Pons (tissue), 1 donor: ENCODE measurements at regions not wholly inside any gene's neighbourhood (a gene's known extent, or its start where the extent isn't known, plus 50 kb on each side); places are given as distances from the start of the nearest gene placed in this dataset.

Experiments
- DNase-seq: peaks from one replicate; pipeline ENCODE4 v3.0.0-alpha.2; 2016; ENCODE audit warnings: low spot score

GRCh38 chr12:67148265-67148664 lies 120.9 kb upstream of the CAND1 start:
- no peak for DNase-seq

- DNase-seq: no peak
Observed at GRCh38 chr12:67151886-67152285, 117.3 kb upstream of the CAND1 start.

- no peak for DNase-seq
Observed at GRCh38 chr12:67152451-67152850, 116.7 kb upstream of the CAND1 start.

GRCh38 chr12:67154901-67155300 lies 114.3 kb upstream of the CAND1 start:
- DNase-seq: no peak

GRCh38 chr12:67155863-67156262 lies 113.3 kb upstream of the CAND1 start:
- DNase-seq: no peak

GRCh38 chr12:67161322-67161918 lies 107.7 kb upstream of the CAND1 start:
- DNase-seq: peak; percentile 24

- DNase-seq: no peak
Observed at GRCh38 chr12:67173258-67173657, 95.9 kb upstream of the CAND1 start.

- DNase-seq: no peak
Observed at GRCh38 chr12:67182551-67182950, 86.6 kb upstream of the CAND1 start.

- no peak for DNase-seq
Observed at GRCh38 chr12:67193704-67194103, 75.5 kb upstream of the CAND1 start.

GRCh38 chr12:67200386-67200785 lies 68.8 kb upstream of the CAND1 start:
- DNase-seq: no peak

GRCh38 chr12:67202011-67202677 lies 67.0 kb upstream of the CAND1 start:
- DNase-seq: peak; percentile 26

GRCh38 chr12:67202678-67203012 lies 66.5 kb upstream of the CAND1 start:
- DNase-seq: no peak

GRCh38 chr12:67208281-67209067 lies 60.7 kb upstream of the CAND1 start:
- no peak for DNase-seq

GRCh38 chr12:67211029-67211428 lies 58.1 kb upstream of the CAND1 start:
- no peak for DNase-seq

GRCh38 chr12:67211494-67211893 lies 57.7 kb upstream of the CAND1 start:
- no peak for DNase-seq

GRCh38 chr12:67217647-67218046 lies 51.5 kb upstream of the CAND1 start:
- DNase-seq: no peak
